IMR-90 (cell line): ENCODE measurements at regions not wholly inside any gene's neighbourhood (a gene's known extent, or its start where the extent isn't known, plus 50 kb on each side); places are given as distances from the start of the nearest gene placed in this dataset.

Source experiments
- BHLHE40 ChIP-seq: fragments of 150-350 bp; IDR thresholded peaks from 2 replicates; pipeline ENCODE4 v1.6.1; 2016; ENCODE audit warnings: mild to moderate bottlenecking, low read depth, low read length
- CTCF ChIP-seq: conservative IDR thresholded peaks from 2 replicates; pipeline ENCODE4 v1.5.1; 2012; ENCODE audit warnings: mild to moderate bottlenecking, low read depth, low read length, improper control_type of control experiment
- FOS ChIP-seq: fragments of 150-350 bp; IDR thresholded peaks from 2 replicates; pipeline ENCODE4 v1.6.1; 2016; ENCODE audit warnings: low read depth, low read length
- POLR2A ChIP-seq: IDR thresholded peaks from 2 replicates; pipeline ENCODE4 v1.6.1; 2012; ENCODE audit warnings: mild to moderate bottlenecking, low read depth, low read length
- RCOR1 ChIP-seq: IDR thresholded peaks from 2 replicates; pipeline ENCODE4 v1.6.1; 2012; ENCODE audit warnings: mild to moderate bottlenecking, low read length, improper control_type of control experiment; ENCODE audit not compliant: insufficient replicate concordance
- RFX5 ChIP-seq: IDR thresholded peaks from 2 replicates; pipeline ENCODE4 v1.8.0; 2012; ENCODE audit warnings: low read depth, mild to moderate bottlenecking, low read length, moderate library complexity
- SMC3 ChIP-seq: fragments of 150-350 bp; IDR thresholded peaks from 2 replicates; pipeline ENCODE4 v1.6.1; 2016; ENCODE audit warnings: low read depth, mild to moderate bottlenecking, antibody characterized with exemption, low read length, moderate library complexity
- TF ChIP-seq, protein P1 (sequence below): fragments of 150-350 bp; IDR thresholded peaks from 2 replicates; pipeline ENCODE4 v1.6.1; 2016; ENCODE audit warnings: low read depth, mild to moderate bottlenecking, low read length, moderate library complexity, borderline replicate concordance

DNA sequence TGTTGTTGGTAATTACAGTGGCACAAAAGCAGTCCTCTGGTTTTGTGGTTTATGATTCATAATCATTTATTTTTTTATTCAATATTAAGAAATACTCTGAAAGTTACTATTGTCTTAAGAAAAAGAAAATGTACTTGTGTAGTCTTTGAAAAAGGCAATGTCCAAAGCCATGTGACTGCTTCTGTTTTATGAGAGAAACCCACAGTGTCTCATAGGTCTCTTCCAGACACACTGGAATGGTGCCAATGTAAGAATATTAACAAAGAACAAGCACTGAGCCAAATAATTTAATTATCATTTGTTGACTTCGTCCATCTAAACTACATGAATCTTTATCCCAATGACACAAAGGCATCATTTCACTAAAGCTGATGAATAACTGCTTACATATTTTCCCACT, 62.5 kb downstream of the RPRM start:
- no peak for TF ChIP-seq POLR2A
- TF ChIP-seq CTCF, result no peak
- TF ChIP-seq RCOR1, result no peak
- TF ChIP-seq RFX5, result no peak
- TF ChIP-seq, protein P1, sequence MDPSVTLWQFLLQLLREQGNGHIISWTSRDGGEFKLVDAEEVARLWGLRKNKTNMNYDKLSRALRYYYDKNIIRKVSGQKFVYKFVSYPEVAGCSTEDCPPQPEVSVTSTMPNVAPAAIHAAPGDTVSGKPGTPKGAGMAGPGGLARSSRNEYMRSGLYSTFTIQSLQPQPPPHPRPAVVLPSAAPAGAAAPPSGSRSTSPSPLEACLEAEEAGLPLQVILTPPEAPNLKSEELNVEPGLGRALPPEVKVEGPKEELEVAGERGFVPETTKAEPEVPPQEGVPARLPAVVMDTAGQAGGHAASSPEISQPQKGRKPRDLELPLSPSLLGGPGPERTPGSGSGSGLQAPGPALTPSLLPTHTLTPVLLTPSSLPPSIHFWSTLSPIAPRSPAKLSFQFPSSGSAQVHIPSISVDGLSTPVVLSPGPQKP, result no peak
- TF ChIP-seq SMC3, result no peak
- TF ChIP-seq FOS, result no peak
- no peak for TF ChIP-seq BHLHE40
